Fibroblast of lung (primary cell): ENCODE measurements at regions not wholly inside any gene's neighbourhood (a gene's known extent, or its start where the extent isn't known, plus 50 kb on each side); places are given as distances from the start of the nearest gene placed in this dataset.
A peak's percentile ranks its signal among the peaks of the same experiment; 100 is the strongest.

Experiments
- DNase-seq, 2 donors: peaks; one replicate each; pipeline versions ENCODE4 v3.0.0 to v3.0.0-alpha.2; 2010; ENCODE audit warnings: low read depth in 2 of 2
- H2AFZ ChIP-seq: 2 replicates; pipeline ENCODE4 v1.5.1; 2012; ENCODE audit warnings: low read length, control low read depth, inconsistent platforms
- H3K27ac ChIP-seq: 2 replicates; pipeline ENCODE4 v1.5.1; 2011; ENCODE audit warnings: low read length, control low read depth; ENCODE audit not compliant: insufficient read depth
- H3K27me3 ChIP-seq: 2 replicates; pipeline ENCODE4 v1.5.1; 2011; ENCODE audit warnings: mild to moderate bottlenecking, low read length; ENCODE audit not compliant: control insufficient read depth, insufficient read depth
- H3K36me3 ChIP-seq: 2 replicates; pipeline ENCODE4 v1.5.1; 2011; ENCODE audit warnings: low read length; ENCODE audit not compliant: control insufficient read depth, insufficient read depth
- H3K4me1 ChIP-seq: 2 replicates; pipeline ENCODE4 v1.5.1; 2011; ENCODE audit warnings: low read length; ENCODE audit not compliant: control insufficient read depth, insufficient read depth; ENCODE audit errors: extremely low read depth
- H3K4me2 ChIP-seq: 2 replicates; pipeline ENCODE4 v1.5.1; 2011; ENCODE audit warnings: low read length, control low read depth; ENCODE audit not compliant: insufficient read depth; ENCODE audit errors: extremely low read depth
- H3K4me3 ChIP-seq, 4 experiments: fragments of 200-600 bp in 1 of 4; sonication (generic) in 1 of 4; replicated peaks in 1 of 4; 2 replicates each; pipeline ENCODE4 v1.5.1; 2011 to 2016; ENCODE audit warnings: low read length in 4 of 4, low read depth in 3 of 4, mild to moderate bottlenecking in 3 of 4, control low read depth in 2 of 4, inconsistent platforms in 1 of 4, mixed read lengths in 1 of 4; ENCODE audit not compliant: insufficient read depth in 1 of 4; ENCODE audit errors: control extremely low read depth in 1 of 4
- H3K79me2 ChIP-seq: 2 replicates; pipeline ENCODE4 v1.5.1; 2012; ENCODE audit warnings: mild to moderate bottlenecking, low read length, inconsistent platforms; ENCODE audit not compliant: control insufficient read depth, insufficient read depth
- H3K9ac ChIP-seq: 2 replicates; pipeline ENCODE4 v1.5.1; 2011; ENCODE audit warnings: mild to moderate bottlenecking, low read length, control low read depth; ENCODE audit not compliant: insufficient read depth
- H3K9me3 ChIP-seq: 2 replicates; pipeline ENCODE4 v1.5.1; 2012; ENCODE audit warnings: low read depth, low read length; ENCODE audit not compliant: control insufficient read depth, insufficient read depth
- H4K20me1 ChIP-seq: 2 replicates; pipeline ENCODE4 v1.5.1; 2011; ENCODE audit warnings: low read length; ENCODE audit not compliant: control insufficient read depth, insufficient read depth; ENCODE audit errors: extremely low read depth
- CTCF ChIP-seq, 2 donors: IDR thresholded peaks in 1 of 2; conservative IDR thresholded peaks in 1 of 2; 1 replicate in 1 of 2; 2 replicates in 1 of 2; pipeline ENCODE4 v1.5.1; 2011 to 2012; ENCODE audit warnings: low read length in 2 of 2, control low read depth in 1 of 2, inconsistent platforms in 1 of 2, low read depth in 1 of 2, mild to moderate bottlenecking in 1 of 2
- EZH2 ChIP-seq: IDR thresholded peaks from 2 replicates; pipeline ENCODE4 v1.5.1; 2012; ENCODE audit warnings: low read length, control low read depth, mild to moderate bottlenecking; ENCODE audit errors: missing control alignments

GRCh38 chr4:14023036-14023435 is 395.5 kb upstream of the BOD1L1 start:
- Histone ChIP-seq H4K20me1 (no peaks in the 10 kb centered on the region), H3K27me3 (no peaks in the 10 kb centered on the region), H3K4me2 (no peak overlapping the region), H3K4me3 (no peak overlapping the region), H3K4me1 (peaks cover 3% of the 10 kb centered on the region), H3K9me3 (no peaks in the 10 kb centered on the region), H3K9ac (no peak overlapping the region), H3K36me3 (no peaks in the 10 kb centered on the region), H3K27ac (no peak overlapping the region), H3K79me2 (no peaks in the 10 kb centered on the region), H2AFZ (no peak overlapping the region)
- TF ChIP-seq CTCF (conservative IDR thresholded peaks at IDR 0.05 in 1 of 2, IDR thresholded peaks at IDR 0.05 in 1 of 2; ENCODE audit: low read depth in 1 of 2, low read length in 2 of 2) (no peak), EZH2 (no peak)
- DNase-seq, result peak in 1 of 2 donors; percentile 58

GRCh38 chr4:14023896-14024295 is 396.4 kb upstream of the BOD1L1 start:
- no peaks in the 10 kb centered on the region for H3K36me3 ChIP-seq
- no peaks in the 10 kb centered on the region for H3K79me2 ChIP-seq
- no peak for DNase-seq
- H3K4me2 ChIP-seq, result no peak overlapping the region
- H4K20me1 ChIP-seq, result no peaks in the 10 kb centered on the region
- H3K9ac ChIP-seq, result no peak overlapping the region
- H3K4me1 ChIP-seq, result peaks cover 3% of the 10 kb centered on the region
- H2AFZ ChIP-seq, result no peak overlapping the region
- no peaks in the 10 kb centered on the region for H3K27me3 ChIP-seq
- no peak overlapping the region for H3K27ac ChIP-seq
- no peak for TF ChIP-seq EZH2
- no peak for TF ChIP-seq CTCF (conservative IDR thresholded peaks at IDR 0.05 in 1 of 2, IDR thresholded peaks at IDR 0.05 in 1 of 2; ENCODE audit: low read depth in 1 of 2, low read length in 2 of 2)
- no peaks in the 10 kb centered on the region for H3K9me3 ChIP-seq
- no peak overlapping the region for H3K4me3 ChIP-seq

GRCh38 chr4:14025111-14025510 is 397.6 kb upstream of the BOD1L1 start:
- Histone ChIP-seq H3K79me2 (no peaks in the 10 kb centered on the region), H3K4me1 (peaks cover 3% of the 10 kb centered on the region), H3K9ac (no peak overlapping the region), H4K20me1 (no peaks in the 10 kb centered on the region), H3K27me3 (no peaks in the 10 kb centered on the region), H3K27ac (no peak overlapping the region), H3K9me3 (no peaks in the 10 kb centered on the region), H3K4me3 (no peak overlapping the region), H3K4me2 (no peak overlapping the region), H3K36me3 (no peaks in the 10 kb centered on the region), H2AFZ (no peak overlapping the region)
- DNase-seq, result no peak
- no peak for TF ChIP-seq CTCF (conservative IDR thresholded peaks at IDR 0.05 in 1 of 2, IDR thresholded peaks at IDR 0.05 in 1 of 2; ENCODE audit: low read depth in 1 of 2, low read length in 2 of 2)
- TF ChIP-seq EZH2, result no peak
